Activated CD4-positive, alpha-beta T cell treated with anti-CD3 and anti-CD28 coated beads, Interleukin-2, amount 50 U/mL, for 4 hours (primary cell): ENCODE measurements at regions not wholly inside any gene's neighbourhood (a gene's known extent, or its start where the extent isn't known, plus 50 kb on each side); places are given as distances from the start of the nearest gene placed in this dataset.
"Not testable (repeated sequence)": the region's sequence is repeated elsewhere in the genome, so short reads cannot be mapped to it uniquely, and the experiment has no call there.

ENCODE experiments used
- DNase-seq, 2 experiments: peaks; one replicate each; pipeline ENCODE4 v3.0.0-alpha.2; 2020

- DNase-seq = no peak
These were observed 60.9 kb upstream of the LANCL2 start for GRCh38 chr7:55304018-55304762.

GRCh38 chr7:55305135-55305534 is 60.0 kb upstream of the LANCL2 start:
- no peak for DNase-seq

GRCh38 chr7:55306331-55306730 is 58.8 kb upstream of the LANCL2 start:
- no peak for DNase-seq

GRCh38 chr7:55307123-55307916 is 57.8 kb upstream of the LANCL2 start:
- DNase-seq = no peak

- DNase-seq = no peak
These were observed 56.8 kb upstream of the LANCL2 start for GRCh38 chr7:55308186-55308929.

GRCh38 chr7:55309040-55309991 is 55.8 kb upstream of the LANCL2 start:
- peak; percentile 5 to 7 for DNase-seq

GRCh38 chr7:55310287-55311025 is 54.7 kb upstream of the LANCL2 start:
- no peak for DNase-seq

GRCh38 chr7:55311892-55312291 is 53.2 kb upstream of the LANCL2 start:
- DNase-seq = not testable (repeated sequence)

- not testable (repeated sequence) for DNase-seq
These were observed 51.5 kb upstream of the LANCL2 start for GRCh38 chr7:55313671-55314070.

- no peak for DNase-seq
These were observed 50.2 kb upstream of the LANCL2 start for GRCh38 chr7:55314967-55315366.
